ENCODE measurements at regions not wholly inside any gene's neighbourhood (a gene's known extent, or its start where the extent isn't known, plus 50 kb on each side); places are given as distances from the start of the nearest gene placed in this dataset.

DNA sequence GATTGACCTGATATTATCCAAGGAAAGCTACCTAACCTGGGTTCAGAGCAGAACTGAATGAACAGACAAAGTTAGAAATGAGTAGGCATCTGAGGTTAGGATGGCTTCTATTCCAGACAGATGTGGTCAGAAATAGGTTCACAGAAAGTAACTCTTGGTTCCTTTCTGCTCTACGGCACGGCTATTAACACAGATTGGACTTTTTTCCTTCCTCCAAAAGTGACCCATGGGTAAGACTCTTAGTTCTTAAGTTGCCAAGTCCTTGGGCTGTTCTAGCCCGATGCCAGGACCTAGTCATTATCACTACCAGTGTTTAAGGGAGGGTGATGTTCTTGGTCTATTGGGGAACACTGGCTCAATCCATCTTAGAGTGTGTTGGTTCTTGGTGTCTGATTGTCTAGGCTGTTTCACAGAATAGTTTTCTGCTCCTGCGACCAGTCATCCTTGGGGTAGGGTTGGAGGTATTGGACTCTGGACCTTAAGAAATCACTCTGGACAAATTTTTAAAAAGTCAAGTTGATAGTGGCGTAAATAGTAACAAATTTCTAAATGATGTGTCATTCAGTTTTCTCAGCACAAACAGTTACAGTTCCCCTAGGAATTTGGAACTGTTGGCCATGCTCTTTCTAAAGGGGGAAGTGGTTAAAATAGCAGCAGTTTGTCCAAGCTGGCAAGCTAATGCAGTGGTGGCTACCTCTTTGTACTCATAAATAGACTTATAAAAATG is 60.1 kb upstream of the MYCBP2 start:
- peak; percentile 7 for DNase-seq (ENCODE audit: low read depth)
- H3K4me3 ChIP-seq (ENCODE audit: low read depth, low read length) = no peak overlapping the region
- TF ChIP-seq, protein P1, sequence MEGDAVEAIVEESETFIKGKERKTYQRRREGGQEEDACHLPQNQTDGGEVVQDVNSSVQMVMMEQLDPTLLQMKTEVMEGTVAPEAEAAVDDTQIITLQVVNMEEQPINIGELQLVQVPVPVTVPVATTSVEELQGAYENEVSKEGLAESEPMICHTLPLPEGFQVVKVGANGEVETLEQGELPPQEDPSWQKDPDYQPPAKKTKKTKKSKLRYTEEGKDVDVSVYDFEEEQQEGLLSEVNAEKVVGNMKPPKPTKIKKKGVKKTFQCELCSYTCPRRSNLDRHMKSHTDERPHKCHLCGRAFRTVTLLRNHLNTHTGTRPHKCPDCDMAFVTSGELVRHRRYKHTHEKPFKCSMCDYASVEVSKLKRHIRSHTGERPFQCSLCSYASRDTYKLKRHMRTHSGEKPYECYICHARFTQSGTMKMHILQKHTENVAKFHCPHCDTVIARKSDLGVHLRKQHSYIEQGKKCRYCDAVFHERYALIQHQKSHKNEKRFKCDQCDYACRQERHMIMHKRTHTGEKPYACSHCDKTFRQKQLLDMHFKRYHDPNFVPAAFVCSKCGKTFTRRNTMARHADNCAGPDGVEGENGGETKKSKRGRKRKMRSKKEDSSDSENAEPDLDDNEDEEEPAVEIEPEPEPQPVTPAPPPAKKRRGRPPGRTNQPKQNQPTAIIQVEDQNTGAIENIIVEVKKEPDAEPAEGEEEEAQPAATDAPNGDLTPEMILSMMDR (IDR thresholded peaks at IDR 0.05; ENCODE audit: insufficient read depth, low read depth, low read length, missing control alignments) = no peak

DNA sequence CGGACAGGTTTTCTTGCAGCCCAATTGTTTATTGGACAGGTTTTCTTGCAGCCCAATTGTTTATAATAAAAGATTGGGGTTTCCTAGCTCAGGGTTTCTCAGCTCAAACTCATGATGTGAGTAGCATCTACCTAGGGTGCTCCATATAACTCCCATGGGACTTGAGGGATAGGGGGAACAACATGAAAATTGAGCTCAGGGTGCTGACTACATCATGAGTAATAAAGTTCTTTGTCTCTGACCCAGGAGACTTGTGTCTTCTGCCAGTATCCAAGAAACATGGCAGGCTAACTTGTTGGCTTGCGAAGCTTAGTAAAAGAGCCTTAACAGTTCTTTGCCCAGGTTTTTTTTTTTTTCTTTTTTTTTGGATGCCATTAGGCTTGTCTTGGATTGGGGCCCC is 59.2 kb upstream of the MYCBP2 start:
- TF ChIP-seq, protein P1 (IDR thresholded peaks at IDR 0.05; ENCODE audit: insufficient read depth, low read depth, low read length, missing control alignments) = no peak
- H3K4me3 ChIP-seq (ENCODE audit: low read depth, low read length) = no peak overlapping the region
- DNase-seq (ENCODE audit: low read depth) = peak; percentile 3

DNA sequence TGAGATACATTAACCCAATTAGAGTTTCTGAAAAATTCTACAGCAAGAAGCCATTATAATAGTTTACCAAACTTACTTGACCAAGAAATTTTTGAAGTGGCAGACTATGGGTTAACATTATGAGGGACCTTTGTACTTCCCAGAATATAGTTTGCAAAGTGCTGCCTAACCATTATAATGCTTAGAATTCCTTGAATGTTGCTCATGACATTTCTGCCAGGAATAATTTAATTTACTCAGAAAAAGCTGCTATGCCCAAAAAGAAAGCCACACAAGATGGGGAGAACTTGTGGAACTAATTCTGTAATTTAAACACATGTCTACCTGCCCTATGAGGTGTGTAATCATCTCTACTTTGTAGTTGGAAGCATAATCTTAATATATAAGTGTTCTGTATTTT is 58.1 kb upstream of the MYCBP2 start:
- no peak overlapping the region for H3K4me3 ChIP-seq (ENCODE audit: low read depth, low read length)
- TF ChIP-seq, protein P1 (IDR thresholded peaks at IDR 0.05; ENCODE audit: insufficient read depth, low read depth, low read length, missing control alignments) = no peak
- no peak for DNase-seq (ENCODE audit: low read depth)

DNA sequence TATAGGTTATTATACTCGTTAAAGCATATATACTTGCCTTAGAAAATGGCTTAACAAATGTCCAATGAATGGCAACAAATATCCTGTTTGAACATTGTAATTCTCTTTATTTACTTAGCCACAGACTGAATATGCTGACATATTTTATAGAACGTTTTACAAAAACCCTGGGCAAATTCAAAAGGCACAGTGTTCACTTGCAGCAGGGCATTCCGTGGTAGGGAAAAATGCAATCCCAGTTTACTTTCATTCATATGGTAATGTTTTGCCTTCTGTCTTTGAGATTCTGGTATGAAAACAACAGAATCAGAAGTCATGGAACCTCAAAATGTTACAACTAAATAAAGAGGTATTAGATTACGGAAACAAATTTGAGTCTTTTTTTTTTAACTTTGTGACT is 56.2 kb upstream of the MYCBP2 start:
- no peak for DNase-seq (ENCODE audit: low read depth)
- H3K4me3 ChIP-seq (ENCODE audit: low read depth, low read length) = no peak overlapping the region
- TF ChIP-seq, protein P1 (IDR thresholded peaks at IDR 0.05; ENCODE audit: insufficient read depth, low read depth, low read length, missing control alignments) = no peak

DNA sequence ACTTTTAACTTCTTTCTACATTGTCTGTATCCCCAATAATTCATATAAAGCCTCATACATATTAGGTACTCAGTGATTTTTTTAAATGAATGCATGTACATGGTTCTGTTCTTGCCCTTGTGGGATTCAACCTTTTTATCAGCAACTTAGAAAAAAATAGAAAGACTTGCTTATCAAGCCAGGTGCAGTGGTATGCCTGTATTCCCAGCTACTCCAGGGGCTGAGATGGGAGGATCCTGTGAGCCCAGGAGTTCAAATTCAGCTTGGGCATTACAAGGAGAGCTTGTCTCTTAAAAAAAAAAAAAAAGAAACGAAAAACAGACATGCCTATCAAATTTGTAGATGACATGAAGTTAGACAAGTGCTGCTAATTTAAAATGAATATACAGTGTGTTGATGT is 54.2 kb upstream of the MYCBP2 start:
- TF ChIP-seq, protein P1 (IDR thresholded peaks at IDR 0.05; ENCODE audit: insufficient read depth, low read depth, low read length, missing control alignments) = no peak
- H3K4me3 ChIP-seq (ENCODE audit: low read depth, low read length) = no peak overlapping the region
- DNase-seq (ENCODE audit: low read depth) = no peak

DNA sequence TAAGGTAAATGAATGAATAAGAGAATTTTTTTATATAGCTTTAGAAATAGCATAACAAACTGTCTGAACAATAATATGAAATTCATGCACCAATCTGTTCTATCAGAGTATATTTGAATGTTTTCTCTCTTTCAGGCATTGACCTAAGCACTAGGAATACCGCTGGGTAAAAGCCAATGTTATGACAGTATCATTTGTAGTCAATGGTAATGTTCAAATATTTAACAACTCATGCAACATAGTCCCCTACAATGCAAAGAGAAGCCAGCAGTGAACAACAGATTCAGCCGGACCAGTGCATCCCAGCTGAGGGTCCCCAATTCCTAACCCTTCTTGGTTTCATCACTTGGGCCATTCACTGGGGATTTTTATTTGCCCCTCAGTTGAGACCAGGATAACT is 52.6 kb upstream of the MYCBP2 start:
- TF ChIP-seq, protein P1 (IDR thresholded peaks at IDR 0.05; ENCODE audit: insufficient read depth, low read depth, low read length, missing control alignments) = no peak
- no peak for DNase-seq (ENCODE audit: low read depth)
- no peak overlapping the region for H3K4me3 ChIP-seq (ENCODE audit: low read depth, low read length)

DNA sequence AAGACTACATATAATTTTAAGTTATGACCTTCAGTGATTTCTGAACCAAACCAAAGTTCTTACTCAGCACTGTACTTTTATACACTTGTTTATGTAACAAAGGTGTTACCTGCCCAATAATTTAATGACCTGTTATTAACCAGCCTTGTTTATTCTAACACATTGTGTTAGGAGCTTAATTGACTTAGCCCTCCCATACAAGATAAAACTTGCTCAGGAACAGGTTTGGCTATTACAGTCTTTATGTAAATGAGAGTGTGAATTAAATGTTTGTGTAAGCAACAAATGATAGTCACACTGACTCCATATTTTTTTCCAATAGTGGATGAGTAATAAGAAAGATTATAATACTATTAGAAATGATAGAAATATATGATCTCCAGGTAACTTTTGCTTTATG is 51.8 kb upstream of the MYCBP2 start:
- TF ChIP-seq, protein P1 (IDR thresholded peaks at IDR 0.05; ENCODE audit: insufficient read depth, low read depth, low read length, missing control alignments) = no peak
- DNase-seq (ENCODE audit: low read depth) = no peak

More for the DNA sequence above, 51.8 kb upstream of the MYCBP2 start:
- no peak overlapping the region for H3K4me3 ChIP-seq (ENCODE audit: low read depth, low read length)

Measured in GM12865 (cell line).